Tibial artery (tissue), 4 donors: ENCODE measurements at regions not wholly inside any gene's neighbourhood (a gene's known extent, or its start where the extent isn't known, plus 50 kb on each side); places are given as distances from the start of the nearest gene placed in this dataset.

ENCODE experiments used
- DNase-seq, 2 donors: peaks; one replicate each; pipeline ENCODE4 v3.0.0-alpha.2; 2019
- H3K27ac ChIP-seq, 2 donors: fragments of 200-600 bp; sonication (generic) in 1 of 2; 1 replicate in 1 of 2; 2 replicates in 1 of 2; pipeline ENCODE4 v1.5.1; 2018 to 2019; ENCODE audit warnings: mild to moderate bottlenecking in 1 of 2
- H3K27me3 ChIP-seq, 2 donors: fragments of 200-600 bp; sonication (generic) in 1 of 2; one replicate each; pipeline versions ENCODE4 v1.5.1 to v1.6.0; 2016 to 2019
- H3K36me3 ChIP-seq, 3 donors: fragments of 200-600 bp; sonication (generic) in 2 of 3; one replicate each; pipeline ENCODE4 v1.5.1; 2016 to 2019; ENCODE audit warnings: mild to moderate bottlenecking in 2 of 3
- H3K4me1 ChIP-seq, 4 donors: fragments of 200-600 bp; sonication (generic) in 2 of 4; 1 replicate in 3 of 4; 2 replicates in 1 of 4; pipeline ENCODE4 v1.5.1; 2016 to 2019
- H3K4me3 ChIP-seq, 2 donors: fragments of 200-600 bp; sonication (generic) in 1 of 2; 1 replicate in 1 of 2; 2 replicates in 1 of 2; pipeline ENCODE4 v1.5.1; 2018 to 2019; ENCODE audit warnings: mild to moderate bottlenecking in 2 of 2
- H3K9me3 ChIP-seq, 3 donors: fragments of 200-600 bp; sonication (generic) in 1 of 3; one replicate each; pipeline ENCODE4 v1.5.1; 2016 to 2019
- intact Hi-C: fragments of 100-400 bp; cut with DNase I; formaldehyde crosslinking; loops from one replicate; pipeline ENCODE4 v1.15.0; 2023; ENCODE audit warnings: low total_unique reads
- TF ChIP-seq, protein P1 (sequence below), 2 experiments: fragments of 200-600 bp in 1 of 2; fragments of 450-650 bp in 1 of 2; IDR thresholded peaks; one replicate each; pipeline ENCODE4 v1.5.1; 2017 to 2019; ENCODE audit warnings: antibody characterized with exemption in 2 of 2, mild to moderate bottlenecking in 1 of 2, moderate library complexity in 1 of 2

GRCh38 chr1:5645135-5645399 lies 347.2 kb downstream of the NPHP4 start:
- DNase-seq, result no peak
- Histone ChIP-seq H3K4me3 (no peak overlapping the region), H3K4me1 (no peaks in the 10 kb centered on the region), H3K27ac (no peak overlapping the region), H3K27me3 (peaks cover 0 to 34% of the 10 kb centered on the region in 2 donors), H3K9me3 (no peaks in the 10 kb centered on the region), H3K36me3 (no peaks in the 10 kb centered on the region)
- intact Hi-C loops, result no loop called here
- TF ChIP-seq, protein P1, sequence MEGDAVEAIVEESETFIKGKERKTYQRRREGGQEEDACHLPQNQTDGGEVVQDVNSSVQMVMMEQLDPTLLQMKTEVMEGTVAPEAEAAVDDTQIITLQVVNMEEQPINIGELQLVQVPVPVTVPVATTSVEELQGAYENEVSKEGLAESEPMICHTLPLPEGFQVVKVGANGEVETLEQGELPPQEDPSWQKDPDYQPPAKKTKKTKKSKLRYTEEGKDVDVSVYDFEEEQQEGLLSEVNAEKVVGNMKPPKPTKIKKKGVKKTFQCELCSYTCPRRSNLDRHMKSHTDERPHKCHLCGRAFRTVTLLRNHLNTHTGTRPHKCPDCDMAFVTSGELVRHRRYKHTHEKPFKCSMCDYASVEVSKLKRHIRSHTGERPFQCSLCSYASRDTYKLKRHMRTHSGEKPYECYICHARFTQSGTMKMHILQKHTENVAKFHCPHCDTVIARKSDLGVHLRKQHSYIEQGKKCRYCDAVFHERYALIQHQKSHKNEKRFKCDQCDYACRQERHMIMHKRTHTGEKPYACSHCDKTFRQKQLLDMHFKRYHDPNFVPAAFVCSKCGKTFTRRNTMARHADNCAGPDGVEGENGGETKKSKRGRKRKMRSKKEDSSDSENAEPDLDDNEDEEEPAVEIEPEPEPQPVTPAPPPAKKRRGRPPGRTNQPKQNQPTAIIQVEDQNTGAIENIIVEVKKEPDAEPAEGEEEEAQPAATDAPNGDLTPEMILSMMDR (IDR thresholded peaks at IDR 0.05), result no peak

GRCh38 chr1:5644281-5645134 lies 347.7 kb downstream of the NPHP4 start:
- peaks cover 0 to 34% of the 10 kb centered on the region in 2 donors for H3K27me3 ChIP-seq
- no peak for DNase-seq
- intact Hi-C loops, result no loop called here

GRCh38 chr1:5643360-5644107 lies 348.7 kb downstream of the NPHP4 start:
- Histone ChIP-seq H3K36me3 (no peaks in the 10 kb centered on the region), H3K9me3 (no peaks in the 10 kb centered on the region), H3K27me3 (peaks cover 0 to 32% of the 10 kb centered on the region in 2 donors), H3K27ac (no peak overlapping the region), H3K4me1 (no peaks in the 10 kb centered on the region), H3K4me3 (no peak overlapping the region)
- TF ChIP-seq, protein P1 (IDR thresholded peaks at IDR 0.05), result no peak
- DNase-seq, result peak in 1 of 2 donors; percentile 50
- intact Hi-C loops, result no loop called here

More at GRCh38 chr1:5644281-5645134, 347.7 kb downstream of the NPHP4 start:
- Histone ChIP-seq H3K4me1 (no peaks in the 10 kb centered on the region), H3K36me3 (no peaks in the 10 kb centered on the region), H3K27ac (no peak overlapping the region), H3K9me3 (no peaks in the 10 kb centered on the region), H3K4me3 (no peak overlapping the region)
- TF ChIP-seq, protein P1 (IDR thresholded peaks at IDR 0.05), result no peak

DNA sequence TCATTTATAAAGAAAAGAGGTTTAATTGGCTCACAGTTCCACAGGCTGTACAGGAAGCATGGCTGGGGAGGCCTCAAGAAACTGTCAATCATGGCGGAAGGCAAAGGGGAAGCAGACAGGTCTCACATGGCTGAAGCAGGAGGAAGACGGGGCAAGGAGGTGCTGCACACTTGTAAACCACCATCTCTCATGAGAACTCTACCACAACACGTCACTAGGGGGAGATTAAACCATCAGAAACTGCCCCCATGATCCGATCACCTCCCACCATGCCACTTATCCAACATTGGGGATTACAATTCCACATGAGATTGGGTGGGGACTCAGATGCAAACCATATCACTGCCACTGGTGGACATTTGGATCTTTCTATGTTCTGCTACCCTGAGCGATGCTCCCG lies 351.4 kb downstream of the NPHP4 start:
- TF ChIP-seq, protein P1 (IDR thresholded peaks at IDR 0.05), result no peak
- Histone ChIP-seq H3K36me3 (no peaks in the 10 kb centered on the region), H3K4me1 (no peaks in the 10 kb centered on the region), H3K27ac (no peak overlapping the region), H3K9me3 (peaks cover 0 to 6% (median 0%) of the 10 kb centered on the region in 3 donors), H3K27me3 (peaks cover 0 to 40% of the 10 kb centered on the region in 2 donors), H3K4me3 (no peak overlapping the region)
- intact Hi-C loops, result no loop called here
- DNase-seq, result no peak

- peak in 1 of 2 donors; percentile 9 for DNase-seq
- Histone ChIP-seq H3K27ac (no peak overlapping the region), H3K4me1 (no peaks in the 10 kb centered on the region), H3K9me3 (peaks cover 0 to 6% (median 0%) of the 10 kb centered on the region in 3 donors), H3K27me3 (peaks cover 0 to 41% of the 10 kb centered on the region in 2 donors), H3K36me3 (no peaks in the 10 kb centered on the region), H3K4me3 (no peak overlapping the region)
- intact Hi-C loops, result no loop called here
- TF ChIP-seq, protein P1 (IDR thresholded peaks at IDR 0.05), result no peak
Observed at GRCh38 chr1:5639106-5639722, 353.0 kb downstream of the NPHP4 start.
